ENCODE measurements at regions not wholly inside any gene's neighbourhood (a gene's known extent, or its start where the extent isn't known, plus 50 kb on each side); places are given as distances from the start of the nearest gene placed in this dataset.

DNA sequence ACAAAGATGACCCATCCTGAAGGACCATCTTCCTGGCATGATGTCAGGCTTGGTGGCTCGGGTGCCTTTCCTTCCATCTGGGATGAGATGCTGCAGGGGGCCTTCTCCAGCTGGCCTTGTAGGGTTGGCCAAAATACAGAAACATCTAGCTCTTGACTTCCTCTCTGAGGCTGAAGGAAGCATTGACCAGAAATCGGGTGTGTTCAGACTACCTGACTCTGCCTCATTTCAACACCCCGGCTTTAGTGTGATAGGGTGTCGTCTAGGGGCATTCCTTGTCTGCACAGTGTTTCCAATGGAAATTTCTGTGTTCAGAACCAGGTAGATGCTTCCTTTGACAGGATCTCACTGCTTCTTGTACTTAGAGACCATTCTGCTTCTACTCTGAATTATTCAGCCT is 115.7 kb upstream of the SPRED2 start:
- DNase-seq: no peak

DNA sequence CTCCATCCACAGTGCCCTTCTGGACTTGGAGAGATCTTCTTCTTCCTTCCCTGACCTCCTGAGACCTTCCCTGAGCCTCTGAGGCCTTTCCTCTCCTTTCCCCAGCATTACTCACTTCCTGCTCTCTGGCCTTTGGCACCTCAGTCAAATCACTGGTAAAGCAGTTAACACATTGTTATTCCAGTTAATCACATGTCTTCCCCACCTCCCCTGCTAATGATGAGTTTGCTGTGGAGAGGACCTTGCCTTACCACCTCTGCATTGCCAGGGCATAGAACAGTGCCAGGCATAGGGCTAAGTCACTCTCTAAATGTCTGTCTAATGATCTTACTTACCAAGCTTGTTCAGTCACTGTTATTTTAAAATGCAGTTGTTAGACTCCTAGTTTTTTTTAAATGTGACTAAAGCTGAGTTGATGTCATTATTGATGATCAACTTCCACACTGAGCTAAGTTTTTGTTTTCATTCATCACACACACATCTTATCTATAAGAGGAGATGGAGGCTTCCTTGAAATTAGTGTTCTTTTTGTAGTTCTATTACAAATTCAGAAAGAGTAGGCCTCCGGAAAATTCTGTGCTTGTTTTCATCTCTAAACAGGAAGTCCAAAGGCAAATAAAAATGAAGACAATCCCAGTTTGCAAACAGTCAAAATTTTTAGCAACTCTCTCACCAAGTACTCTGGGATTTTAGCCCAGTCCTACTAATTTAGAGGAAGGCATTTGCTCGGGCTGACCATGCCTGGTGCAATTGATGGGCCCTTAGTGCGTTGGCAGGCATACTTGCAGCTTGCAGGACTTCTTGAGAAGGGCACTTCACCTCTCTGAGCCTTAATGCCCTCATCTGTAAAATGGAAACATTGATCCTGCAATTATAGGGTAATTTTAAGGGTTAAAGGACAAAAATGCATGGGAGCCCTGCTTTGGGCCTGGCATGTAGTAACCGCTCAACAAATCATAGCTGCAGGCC is 113.7 kb upstream of the SPRED2 start:
- DNase-seq: no peak

DNA sequence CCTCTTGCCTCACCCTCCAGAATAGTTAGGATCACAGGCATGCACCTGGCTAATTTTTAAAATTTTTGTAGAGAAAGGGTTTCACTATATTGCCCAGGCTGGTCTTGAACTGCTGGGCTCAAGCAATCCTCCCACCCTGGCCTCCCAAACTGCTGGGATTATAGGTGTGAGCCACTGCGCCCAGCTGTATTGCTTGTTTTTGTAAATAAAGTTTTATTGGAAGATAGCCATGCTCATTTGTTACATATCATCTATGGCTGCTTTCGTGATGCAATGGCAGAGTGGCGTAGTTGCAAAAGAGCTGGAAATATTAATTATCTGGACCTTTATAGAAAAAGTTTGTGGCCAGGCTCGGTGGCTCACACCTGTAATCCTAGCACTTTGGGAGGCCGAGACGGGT is 109.4 kb upstream of the SPRED2 start:
- no peak for DNase-seq

DNA sequence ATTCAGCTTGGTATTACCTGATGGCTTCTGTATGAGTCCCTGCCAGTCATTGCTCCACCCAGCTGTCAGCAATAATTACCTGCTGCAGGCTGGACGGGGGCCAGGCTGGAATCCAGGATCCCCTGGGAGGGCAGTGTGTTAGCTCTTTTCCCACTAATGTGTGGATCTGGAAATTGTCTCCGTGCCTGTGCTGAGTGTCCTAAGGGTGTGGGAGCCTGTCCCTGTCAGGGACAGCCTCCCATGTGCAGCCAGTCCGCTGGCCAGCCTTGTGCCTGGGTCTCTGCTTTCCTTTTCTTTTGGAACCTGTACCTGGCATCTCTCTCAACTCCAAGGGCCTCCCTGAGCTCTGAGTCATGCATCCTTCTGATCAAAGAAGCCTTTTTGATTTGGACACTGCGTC is 107.2 kb upstream of the SPRED2 start:
- no peak for DNase-seq

DNA sequence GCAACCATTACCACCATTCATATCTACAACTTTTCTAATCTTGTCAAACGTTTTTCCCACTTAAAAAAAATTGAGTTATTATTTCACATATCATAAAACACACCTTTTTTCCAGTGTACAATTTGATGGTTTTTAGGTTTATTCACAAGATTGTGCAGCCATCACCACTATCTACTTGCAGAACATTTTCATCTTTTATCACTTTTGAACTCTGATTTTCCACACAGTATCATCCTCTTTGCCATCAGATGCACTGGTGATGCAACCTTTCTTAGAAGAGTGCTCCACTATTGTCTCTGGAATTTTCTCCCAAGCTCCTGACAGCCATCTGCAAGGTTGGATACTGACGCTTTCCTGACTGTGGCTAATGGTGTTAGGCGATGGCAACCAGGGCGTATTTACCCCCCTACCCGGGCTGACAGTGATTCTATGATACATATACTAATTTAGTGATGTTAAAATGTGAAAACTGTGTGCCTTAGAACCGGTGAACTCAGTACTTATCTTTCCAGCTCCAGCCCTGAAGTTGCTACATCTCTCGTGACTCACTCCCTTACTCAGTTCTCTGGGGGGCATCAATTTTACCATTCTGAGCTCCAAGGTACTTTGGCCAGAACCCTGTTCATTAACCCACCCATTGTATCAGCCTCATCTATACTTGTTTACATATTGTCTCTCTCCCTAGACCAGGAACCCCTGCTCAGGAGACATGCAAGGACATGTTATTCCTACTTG is 105.4 kb upstream of the SPRED2 start:
- no peak for DNase-seq

DNA sequence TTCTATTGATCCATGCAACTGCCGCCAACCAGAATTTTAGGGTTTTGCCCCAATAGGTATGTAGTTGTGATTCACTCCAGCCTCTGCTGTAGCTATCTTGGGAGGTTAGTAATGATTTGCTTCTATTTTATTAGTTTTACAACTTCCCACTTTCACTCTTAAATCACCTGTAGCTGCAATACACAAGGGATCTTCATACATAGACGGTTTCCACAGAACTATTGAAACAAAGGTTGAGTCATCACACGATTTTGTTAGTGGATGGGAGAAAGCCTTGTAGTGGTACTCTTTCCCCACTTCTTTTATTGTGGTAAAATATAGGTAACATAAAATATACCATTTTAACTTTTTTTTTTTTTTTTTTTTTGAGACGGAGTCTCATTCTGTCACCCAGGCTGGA is 104.2 kb upstream of the SPRED2 start:
- DNase-seq: no peak

DNA sequence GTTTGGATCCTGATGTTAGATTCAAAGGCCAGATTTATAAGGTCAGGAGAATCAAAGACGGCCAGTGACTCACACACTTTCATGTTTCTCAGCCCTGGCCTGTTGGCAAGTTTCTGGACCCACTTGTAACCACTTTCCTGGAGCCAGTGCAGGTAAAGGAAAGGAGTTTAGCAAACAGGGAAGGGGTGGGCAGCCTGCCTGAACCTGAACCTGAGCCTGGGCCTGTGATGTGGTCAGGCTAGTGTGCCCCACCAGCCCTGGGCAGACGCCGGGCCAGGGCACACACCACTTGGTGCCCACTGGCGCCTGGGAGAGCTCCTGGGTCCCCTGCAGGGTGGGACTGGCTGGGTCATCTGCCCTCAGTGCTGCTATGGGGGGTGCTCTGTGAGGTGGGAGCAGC is 100.5 kb upstream of the SPRED2 start:
- no peak for DNase-seq

DNA sequence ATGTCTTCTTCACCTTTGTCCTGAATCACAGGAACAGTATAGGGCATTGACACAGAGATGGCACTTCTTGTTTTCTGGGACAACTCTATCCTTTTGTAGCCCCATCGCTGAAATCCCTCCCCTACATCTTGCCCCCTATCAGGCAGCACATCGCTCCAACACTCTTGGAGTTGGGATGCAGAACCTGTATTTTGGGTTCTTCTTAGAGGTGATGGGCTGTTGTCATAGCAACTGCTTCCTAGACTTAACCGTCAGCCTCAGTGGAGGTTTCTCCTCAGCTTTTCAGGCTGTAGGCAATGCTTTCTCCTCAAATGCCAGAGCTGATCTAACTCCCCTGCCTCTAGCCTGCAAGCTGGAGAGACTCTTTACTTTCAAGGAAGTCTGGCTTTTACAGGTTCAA is 99.9 kb upstream of the SPRED2 start:
- no peak for DNase-seq

DNA sequence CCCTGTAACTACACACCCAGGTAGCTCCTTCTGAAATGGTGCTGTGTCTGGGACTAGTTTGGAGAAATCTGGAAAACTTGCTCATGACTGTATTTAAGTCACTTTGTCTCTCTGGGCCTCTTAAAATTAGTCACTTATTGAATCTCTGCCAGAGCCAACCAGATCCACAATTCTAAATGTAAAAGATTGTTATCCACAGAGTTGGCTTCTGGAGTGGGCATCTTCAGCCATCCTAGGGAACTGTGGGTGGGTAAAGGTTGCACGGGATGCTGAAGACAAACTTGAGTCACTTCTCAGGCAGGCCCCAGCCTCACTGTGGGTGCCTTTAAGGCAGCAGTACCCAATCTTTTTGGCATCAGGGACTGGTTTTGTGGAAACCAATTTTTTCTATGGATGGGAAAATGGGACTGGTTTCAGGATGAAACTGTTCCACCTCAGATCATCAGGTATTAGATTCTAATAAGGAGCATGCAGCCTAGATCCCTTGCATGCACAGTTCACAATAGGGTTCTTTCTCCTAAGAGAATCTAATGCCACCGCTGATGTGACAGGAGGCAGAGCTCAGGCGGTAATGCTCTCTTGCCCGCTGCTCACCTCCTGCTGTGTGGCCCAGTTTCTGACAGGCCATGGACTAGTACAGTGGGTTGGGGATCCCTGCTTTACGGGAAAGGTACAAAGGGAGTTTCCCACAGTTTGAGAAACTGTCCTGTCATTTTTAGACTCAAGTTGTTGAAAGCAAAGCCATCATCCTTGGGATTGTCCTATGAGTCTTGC is 98.3 kb upstream of the SPRED2 start:
- DNase-seq: no peak

DNA sequence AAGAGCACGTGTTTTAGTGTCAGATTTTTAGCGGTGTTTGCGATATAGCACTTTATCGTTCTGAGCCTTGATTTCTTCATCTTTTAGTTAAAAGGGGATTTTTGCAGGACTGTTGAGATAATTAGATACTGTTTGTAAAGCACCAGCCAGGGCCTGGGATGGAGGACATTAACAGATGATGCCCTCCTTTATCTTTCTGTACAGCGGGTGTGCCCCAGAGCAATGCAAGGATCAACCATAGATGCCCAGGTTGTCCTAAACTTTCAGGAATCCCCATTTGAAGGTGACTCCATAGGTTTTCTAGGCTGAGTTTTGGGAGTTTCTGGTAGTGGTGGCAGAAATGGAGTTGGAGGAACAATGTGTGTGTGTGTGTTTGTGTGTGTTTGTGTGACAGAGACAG is 97.0 kb upstream of the SPRED2 start:
- DNase-seq: no peak

DNA sequence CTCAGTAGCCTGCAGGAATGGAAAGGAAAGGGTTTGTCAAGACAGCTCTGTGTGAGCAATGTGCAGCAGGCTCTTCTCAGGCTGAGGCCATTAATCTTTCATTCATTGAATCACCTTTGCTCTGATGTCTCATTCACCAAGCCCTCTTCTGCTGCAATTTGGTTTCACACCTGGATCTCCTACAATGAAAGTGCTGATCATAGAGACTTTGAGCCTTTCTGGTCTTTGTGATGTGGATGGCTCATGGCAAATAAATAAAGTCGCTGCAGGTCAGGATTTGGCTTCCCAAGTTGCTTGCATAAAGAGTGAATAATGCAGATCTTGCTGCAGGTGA is 95.8 kb upstream of the SPRED2 start:
- no peak for DNase-seq

DNA sequence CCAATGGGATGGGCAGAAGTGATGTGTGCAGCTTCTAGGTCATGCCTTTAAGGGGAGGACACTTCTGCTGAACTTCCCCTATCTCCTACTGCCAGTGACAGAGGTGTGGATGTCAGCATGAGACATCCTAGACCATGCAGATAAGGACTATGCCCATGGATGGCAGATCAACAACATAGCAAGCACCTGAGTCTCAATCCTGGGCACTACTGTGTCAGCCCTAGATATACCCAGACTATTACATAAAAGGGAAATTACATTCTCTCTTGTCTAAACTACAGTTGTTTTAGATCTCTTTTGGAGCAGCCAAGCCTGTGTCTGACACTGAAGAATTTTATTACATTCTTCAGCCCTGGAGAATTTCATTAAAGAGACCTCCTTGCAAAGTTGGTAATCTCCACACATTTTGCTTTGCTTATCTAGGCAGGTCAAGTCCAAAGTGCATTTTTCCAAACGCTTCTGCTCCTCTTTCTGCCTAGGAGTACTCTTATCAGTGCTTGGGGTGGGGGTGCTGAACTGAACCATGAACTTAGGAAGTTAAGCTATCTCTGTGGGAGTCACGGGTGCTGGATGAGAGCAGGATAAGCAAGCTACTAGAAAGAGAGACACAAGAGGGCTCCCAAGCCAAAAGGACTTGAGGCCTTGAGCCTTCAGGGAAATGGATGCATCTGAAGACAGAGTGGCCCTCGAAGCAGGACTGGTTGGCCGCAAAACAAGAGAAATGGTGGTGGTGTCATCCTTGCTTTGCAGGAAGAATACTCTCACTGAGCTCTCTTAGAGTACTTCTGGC is 95.2 kb upstream of the SPRED2 start:
- no peak for DNase-seq

DNA sequence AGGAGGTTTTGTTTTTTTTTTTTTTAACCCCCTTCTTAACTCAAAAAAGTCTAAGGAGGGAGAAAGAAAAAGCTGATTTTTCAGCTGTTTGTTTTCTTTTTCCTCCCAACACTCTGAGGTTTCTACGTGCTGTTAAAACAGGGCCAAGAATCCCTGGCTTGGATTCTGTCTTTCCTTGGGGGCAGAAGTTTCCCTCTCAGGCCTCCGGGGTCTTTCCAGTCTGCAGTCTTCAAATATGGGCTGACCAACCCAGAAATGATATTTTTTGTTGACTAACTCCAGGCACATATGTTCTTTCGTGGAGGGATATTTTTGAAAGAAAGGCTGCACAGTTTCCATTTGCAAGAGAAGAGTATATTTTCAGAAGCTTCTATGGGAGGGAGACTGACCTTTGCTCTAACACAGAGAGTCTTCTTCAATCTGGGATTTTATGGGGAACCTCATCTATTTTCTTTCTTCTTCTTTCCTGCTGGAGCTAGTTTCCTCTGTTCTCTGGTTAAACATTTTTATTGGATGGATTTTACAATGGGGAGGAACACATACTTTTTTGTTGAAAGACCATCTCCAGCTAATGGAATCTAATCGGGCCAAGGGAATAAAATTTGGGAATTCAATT is 93.3 kb upstream of the SPRED2 start:
- no peak for DNase-seq

DNA sequence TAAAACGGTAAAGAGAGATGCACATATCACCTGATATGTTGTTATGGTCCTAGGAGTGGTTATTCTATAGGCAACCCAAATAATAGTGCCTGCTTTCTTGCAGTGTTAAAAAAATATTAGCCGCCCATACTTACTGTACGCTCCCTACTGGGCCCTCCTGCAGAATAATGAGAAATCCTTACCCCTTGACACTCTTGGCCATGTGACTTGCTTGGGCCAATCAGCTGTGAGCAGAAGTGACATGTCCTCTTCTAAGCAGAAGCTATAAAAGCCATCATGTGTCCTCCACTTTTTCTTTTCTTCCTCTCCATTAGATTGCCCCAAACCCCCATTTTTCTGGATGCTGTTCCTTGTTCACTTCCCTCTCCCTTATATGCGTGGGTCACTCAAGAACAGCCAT is 90.5 kb upstream of the SPRED2 start:
- no peak for DNase-seq

DNA sequence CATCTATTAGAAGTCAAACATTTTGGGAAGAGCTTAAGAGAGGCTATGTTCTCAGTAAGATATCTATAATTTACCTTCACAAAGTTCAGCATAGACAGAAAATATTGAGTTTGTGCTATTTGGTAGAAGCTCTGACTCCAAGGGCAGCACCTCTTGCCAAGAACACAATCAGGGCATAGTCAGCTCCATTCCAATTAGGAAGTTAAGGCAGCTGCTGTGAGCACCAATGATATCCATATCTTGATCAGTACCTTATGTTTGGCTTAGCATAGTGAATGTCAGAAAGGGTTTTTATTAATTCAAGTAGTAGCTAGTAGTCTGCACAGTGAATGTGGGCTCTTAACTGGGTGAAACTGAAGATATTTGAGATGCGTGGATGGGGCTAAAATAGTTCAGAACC is 86.4 kb upstream of the SPRED2 start:
- DNase-seq: no peak

DNA sequence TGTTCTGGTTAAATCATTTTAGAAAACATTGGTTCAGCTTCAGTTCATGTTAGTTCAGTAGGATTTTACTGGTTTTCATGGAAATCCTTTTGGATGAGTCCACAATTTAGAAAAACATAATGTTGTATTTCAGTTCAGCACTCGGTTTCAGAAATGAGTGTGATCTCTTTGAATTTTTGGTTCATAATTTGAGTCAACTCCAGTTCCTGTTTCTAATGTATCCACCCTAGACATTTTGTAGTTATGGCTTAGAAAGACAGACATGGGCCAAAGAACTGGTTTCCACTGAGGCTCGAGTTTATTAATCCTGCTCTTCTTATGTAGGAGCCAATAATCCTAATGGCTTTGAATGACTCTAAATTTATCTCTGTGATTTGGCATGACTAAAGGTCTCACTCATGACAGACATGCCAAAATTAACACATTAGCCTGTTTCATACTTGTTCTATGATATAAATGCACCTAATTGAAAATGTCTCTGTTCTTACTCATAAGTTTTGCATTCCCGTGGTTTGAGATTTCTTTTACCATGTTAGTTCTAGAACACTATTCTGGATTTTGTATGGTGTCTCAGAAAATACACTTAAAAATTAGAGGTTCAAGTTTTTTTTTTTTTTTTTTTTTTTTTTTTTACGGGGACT is 82.3 kb upstream of the SPRED2 start:
- no peak for DNase-seq

DNA sequence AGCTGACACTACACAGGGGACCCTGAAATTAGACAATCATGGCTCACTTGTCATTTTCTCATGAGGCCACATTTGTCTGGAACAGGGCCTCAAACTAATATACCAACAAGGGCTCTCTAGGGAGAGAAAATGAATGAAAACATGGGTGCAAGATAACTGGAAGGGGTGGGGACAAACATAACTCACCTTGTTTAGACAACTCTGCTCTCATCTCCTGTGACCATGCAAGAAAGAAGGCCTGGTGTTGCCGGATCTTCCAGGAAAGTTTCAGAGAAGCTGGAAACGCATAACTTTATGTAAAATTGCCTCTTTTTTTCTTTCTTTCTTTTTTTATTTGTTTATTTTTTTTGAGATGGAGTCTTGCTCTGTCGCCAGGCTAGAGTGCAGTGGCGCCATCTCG is 80.4 kb upstream of the SPRED2 start:
- DNase-seq: no peak

DNA sequence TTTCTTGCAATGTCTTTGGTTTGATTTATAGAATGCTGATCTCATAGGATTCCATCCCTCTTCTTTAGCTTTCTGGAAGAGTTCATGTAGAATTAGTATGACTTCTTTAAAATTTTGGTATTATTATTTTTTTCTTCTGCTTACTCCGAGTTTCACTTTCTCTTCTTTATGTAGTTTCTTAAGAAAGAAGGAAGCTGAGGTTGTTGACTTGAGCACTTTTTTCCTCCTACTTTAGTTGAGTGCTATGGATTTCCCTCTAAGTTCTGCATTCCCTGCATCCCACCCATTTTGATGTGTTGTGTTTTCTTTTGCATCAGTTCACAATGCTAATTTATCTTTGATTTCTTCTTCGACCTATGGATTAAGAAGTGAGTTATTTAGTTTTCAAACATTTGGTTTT is 78.9 kb upstream of the SPRED2 start:
- no peak for DNase-seq

DNA sequence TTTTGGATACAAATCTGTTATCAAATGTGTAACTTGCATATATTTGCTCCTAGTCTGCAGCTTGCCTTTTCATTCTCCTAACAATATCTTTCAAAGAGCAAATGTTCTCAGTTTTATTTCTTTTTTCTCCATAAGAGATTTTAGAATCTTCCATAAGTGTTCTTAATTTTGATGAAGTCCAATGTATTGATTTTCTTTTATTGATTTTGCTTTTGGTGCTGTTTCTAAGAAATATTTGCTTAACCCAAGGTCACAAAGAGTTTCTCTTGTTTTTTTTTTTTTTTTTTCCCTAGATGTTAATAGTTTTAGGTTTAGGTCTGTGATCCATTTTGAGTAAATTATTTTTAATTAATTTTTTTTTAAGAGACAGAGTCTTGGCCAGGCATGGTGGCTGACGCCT is 75.8 kb upstream of the SPRED2 start:
- DNase-seq: no peak

DNA sequence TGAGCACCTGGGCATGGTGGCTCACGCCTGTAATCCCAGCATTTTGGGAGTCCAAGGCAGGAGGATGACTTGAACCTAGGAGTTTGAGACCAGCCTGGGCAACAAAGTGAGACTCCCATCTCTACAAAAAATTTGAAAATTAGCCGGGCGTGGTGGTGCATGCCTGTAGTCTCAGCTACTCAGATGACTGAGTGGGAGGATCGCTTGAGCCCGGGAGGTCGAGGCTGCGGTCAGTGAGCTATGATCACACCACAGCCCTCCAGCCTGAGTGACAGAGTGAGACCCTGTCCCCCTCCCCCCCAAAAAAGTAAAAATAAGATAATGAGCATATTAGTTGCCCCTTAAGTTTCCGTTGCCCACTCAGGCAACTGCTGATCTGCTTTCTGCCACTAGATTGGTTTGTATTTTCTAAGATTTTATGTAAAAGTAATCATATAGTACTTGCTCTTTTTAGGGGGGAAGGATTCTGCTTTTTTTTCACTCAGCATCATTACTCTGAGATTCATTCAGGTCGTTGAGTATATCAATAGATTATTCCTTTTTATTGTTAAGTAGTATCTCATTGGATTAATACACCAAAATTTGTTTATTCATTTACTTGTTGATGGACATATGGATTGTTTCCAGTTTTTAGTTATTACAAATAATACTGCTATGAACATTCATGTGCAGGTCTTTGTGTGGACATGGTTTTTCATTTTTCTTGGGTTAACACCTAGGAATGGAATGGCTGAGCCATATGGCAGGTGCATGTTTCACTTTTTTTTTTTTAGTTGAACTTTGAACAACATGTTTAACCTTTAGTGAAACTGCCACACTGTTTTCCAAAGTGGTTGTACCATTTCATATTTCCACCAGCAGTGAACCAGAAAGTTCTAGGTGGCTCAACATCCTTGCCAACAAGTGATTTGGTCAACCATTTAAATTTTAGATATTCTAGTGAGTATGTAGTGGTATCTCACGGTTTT is 75.0 kb upstream of the SPRED2 start:
- no peak for DNase-seq
